ENCODE measurements at regions not wholly inside any gene's neighbourhood (a gene's known extent, or its start where the extent isn't known, plus 50 kb on each side); places are given as distances from the start of the nearest gene placed in this dataset.

DNA sequence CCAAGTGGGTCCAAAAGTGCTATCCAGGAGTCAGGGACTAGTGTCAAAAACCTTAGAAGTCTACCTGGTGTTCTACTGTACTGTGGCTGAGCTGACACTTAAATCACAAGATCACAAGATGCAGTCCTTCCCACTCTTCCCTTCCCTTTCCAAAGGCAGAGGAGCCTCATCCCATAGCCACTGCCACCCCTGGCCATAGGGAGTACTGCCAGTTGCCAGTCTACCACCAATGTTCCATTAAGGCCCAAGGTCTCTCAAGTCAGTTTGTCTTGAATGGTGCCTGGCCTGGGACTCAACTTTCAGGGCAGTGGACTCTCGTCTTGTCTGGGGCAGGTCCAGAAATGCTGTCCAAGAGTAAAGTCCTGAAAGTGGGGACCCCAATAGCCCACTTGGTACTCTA, 585.6 kb downstream of the NUP35 start:
- TF ChIP-seq, protein P1, sequence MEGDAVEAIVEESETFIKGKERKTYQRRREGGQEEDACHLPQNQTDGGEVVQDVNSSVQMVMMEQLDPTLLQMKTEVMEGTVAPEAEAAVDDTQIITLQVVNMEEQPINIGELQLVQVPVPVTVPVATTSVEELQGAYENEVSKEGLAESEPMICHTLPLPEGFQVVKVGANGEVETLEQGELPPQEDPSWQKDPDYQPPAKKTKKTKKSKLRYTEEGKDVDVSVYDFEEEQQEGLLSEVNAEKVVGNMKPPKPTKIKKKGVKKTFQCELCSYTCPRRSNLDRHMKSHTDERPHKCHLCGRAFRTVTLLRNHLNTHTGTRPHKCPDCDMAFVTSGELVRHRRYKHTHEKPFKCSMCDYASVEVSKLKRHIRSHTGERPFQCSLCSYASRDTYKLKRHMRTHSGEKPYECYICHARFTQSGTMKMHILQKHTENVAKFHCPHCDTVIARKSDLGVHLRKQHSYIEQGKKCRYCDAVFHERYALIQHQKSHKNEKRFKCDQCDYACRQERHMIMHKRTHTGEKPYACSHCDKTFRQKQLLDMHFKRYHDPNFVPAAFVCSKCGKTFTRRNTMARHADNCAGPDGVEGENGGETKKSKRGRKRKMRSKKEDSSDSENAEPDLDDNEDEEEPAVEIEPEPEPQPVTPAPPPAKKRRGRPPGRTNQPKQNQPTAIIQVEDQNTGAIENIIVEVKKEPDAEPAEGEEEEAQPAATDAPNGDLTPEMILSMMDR (IDR thresholded peaks at IDR 0.05): no peak
- no peak for TF ChIP-seq POLR2A (IDR thresholded peaks at IDR 0.05)
- no peak for TF ChIP-seq POLR2AphosphoS5 (IDR thresholded peaks at IDR 0.05)

Measured in suprapubic skin (tissue), 4 donors.